PC-3 (cell line): ENCODE measurements at regions not wholly inside any gene's neighbourhood (a gene's known extent, or its start where the extent isn't known, plus 50 kb on each side); places are given as distances from the start of the nearest gene placed in this dataset.

Experiments
- EZH2 ChIP-seq: fragments of 300-600 bp; sonication (generic); IDR thresholded peaks from one replicate; pipeline ENCODE4 v1.6.1; 2017; ENCODE audit warnings: antibody characterized with exemption, mild to moderate bottlenecking, low read length; ENCODE audit not compliant: unreplicated experiment
- EZH2phosphoT487 ChIP-seq: fragments of 300-600 bp; sonication (generic); IDR thresholded peaks from 2 replicates; pipeline ENCODE4 v1.6.1; 2018; ENCODE audit warnings: mild to moderate bottlenecking, antibody characterized with exemption, low read length, borderline replicate concordance
- TF ChIP-seq, protein P1 (sequence below): fragments of 300-600 bp; sonication (generic); conservative IDR thresholded peaks from 2 replicates; pipeline ENCODE4 v1.5.1; 2017; ENCODE audit warnings: antibody characterized with exemption, low read depth, mild to moderate bottlenecking, low read length

DNA sequence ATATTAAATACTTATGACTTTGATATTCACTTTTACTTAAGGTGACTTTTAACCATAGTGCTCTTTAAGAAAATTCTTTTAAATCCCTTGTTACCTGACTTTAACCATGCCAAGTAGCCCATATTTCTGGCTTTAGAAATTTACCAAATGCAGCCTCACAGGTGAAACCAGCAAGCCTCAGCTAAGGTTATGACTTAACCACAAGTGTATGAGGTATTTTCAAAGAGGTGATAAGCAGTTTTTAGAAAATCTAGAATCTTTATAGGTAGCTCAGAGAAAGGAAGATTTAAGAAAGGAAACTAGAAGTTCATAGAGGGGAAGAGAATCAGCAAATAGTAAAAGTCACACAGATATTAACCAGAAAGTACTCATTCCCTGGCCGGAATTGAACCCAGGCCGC is 661.9 kb upstream of the GJE1 start:
- TF ChIP-seq, protein P1, sequence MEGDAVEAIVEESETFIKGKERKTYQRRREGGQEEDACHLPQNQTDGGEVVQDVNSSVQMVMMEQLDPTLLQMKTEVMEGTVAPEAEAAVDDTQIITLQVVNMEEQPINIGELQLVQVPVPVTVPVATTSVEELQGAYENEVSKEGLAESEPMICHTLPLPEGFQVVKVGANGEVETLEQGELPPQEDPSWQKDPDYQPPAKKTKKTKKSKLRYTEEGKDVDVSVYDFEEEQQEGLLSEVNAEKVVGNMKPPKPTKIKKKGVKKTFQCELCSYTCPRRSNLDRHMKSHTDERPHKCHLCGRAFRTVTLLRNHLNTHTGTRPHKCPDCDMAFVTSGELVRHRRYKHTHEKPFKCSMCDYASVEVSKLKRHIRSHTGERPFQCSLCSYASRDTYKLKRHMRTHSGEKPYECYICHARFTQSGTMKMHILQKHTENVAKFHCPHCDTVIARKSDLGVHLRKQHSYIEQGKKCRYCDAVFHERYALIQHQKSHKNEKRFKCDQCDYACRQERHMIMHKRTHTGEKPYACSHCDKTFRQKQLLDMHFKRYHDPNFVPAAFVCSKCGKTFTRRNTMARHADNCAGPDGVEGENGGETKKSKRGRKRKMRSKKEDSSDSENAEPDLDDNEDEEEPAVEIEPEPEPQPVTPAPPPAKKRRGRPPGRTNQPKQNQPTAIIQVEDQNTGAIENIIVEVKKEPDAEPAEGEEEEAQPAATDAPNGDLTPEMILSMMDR = no peak
- TF ChIP-seq EZH2 (no peak), EZH2phosphoT487 (no peak)
